ENCODE measurements at regions not wholly inside any gene's neighbourhood (a gene's known extent, or its start where the extent isn't known, plus 50 kb on each side); places are given as distances from the start of the nearest gene placed in this dataset.

- Histone ChIP-seq H3K79me2 (replicated peaks; ENCODE audit: insufficient read depth) (no peaks in the 10 kb centered on the region), H3K36me3 (ENCODE audit: insufficient read depth) (no peaks in the 10 kb centered on the region), H3K4me2 (no peak overlapping the region), H2AFZ (no peak overlapping the region), H3K27me3 (ENCODE audit: insufficient read depth) (no peaks in the 10 kb centered on the region), H3K9me2 (ENCODE audit: insufficient read depth) (no peaks in the 10 kb centered on the region), H4K20me1 (replicated peaks; ENCODE audit: insufficient read depth) (0 out of 2 replicates have a peak, but pooled peaks cover 2% of the 10 kb centered on the region), H3K4me3 (no peak overlapping the region), H3K4me1 (ENCODE audit: insufficient read depth) (no peaks in the 10 kb centered on the region), H3F3A (replicated peaks; ENCODE audit: low read depth) (no peaks in the 10 kb centered on the region), H3K27ac (ENCODE audit: low read depth) (no peak overlapping the region)
- no peak for DNase-seq (ENCODE audit: low spot score)
- Mint-ChIP-seq H3K27me3 (ENCODE audit: insufficient read depth, low read depth, poor library complexity) (peaks cover 13% of the 10 kb centered on the region), H3K9me3 (peaks cover 11% of the 10 kb centered on the region; the same call in 2 of the 3 replicates), H3K36me3 (ENCODE audit: low read depth) (peaks cover 4% of the 10 kb centered on the region; the same call in 1 of the 3 replicates), H3K4me1 (no peaks in the 10 kb centered on the region), H3K27ac (no peak overlapping the region), H3K4me3 (no peak overlapping the region)
- TF ChIP-seq ZNF114 (CRISPR knock-in tag; IDR thresholded peaks at IDR 0.05), result no peak
- TF ChIP-seq, protein P1, sequence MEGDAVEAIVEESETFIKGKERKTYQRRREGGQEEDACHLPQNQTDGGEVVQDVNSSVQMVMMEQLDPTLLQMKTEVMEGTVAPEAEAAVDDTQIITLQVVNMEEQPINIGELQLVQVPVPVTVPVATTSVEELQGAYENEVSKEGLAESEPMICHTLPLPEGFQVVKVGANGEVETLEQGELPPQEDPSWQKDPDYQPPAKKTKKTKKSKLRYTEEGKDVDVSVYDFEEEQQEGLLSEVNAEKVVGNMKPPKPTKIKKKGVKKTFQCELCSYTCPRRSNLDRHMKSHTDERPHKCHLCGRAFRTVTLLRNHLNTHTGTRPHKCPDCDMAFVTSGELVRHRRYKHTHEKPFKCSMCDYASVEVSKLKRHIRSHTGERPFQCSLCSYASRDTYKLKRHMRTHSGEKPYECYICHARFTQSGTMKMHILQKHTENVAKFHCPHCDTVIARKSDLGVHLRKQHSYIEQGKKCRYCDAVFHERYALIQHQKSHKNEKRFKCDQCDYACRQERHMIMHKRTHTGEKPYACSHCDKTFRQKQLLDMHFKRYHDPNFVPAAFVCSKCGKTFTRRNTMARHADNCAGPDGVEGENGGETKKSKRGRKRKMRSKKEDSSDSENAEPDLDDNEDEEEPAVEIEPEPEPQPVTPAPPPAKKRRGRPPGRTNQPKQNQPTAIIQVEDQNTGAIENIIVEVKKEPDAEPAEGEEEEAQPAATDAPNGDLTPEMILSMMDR (conservative IDR thresholded peaks at IDR 0.05; ENCODE audit: low read depth in 2 of 2), result no peak
- TF ChIP-seq ZNF331 (CRISPR knock-in tag; IDR thresholded peaks at IDR 0.05; ENCODE audit: low read depth), result no peak
- TF ChIP-seq, protein P2, sequence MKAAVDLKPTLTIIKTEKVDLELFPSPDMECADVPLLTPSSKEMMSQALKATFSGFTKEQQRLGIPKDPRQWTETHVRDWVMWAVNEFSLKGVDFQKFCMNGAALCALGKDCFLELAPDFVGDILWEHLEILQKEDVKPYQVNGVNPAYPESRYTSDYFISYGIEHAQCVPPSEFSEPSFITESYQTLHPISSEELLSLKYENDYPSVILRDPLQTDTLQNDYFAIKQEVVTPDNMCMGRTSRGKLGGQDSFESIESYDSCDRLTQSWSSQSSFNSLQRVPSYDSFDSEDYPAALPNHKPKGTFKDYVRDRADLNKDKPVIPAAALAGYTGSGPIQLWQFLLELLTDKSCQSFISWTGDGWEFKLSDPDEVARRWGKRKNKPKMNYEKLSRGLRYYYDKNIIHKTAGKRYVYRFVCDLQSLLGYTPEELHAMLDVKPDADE (IDR thresholded peaks at IDR 0.05), result no peak
- TF ChIP-seq EZH2phosphoT487 (IDR thresholded peaks at IDR 0.05; ENCODE audit: unreplicated experiment), result no peak
- TF ChIP-seq NANOG (IDR thresholded peaks at IDR 0.05; ENCODE audit: borderline replicate concordance), result no peak
- TF ChIP-seq ZNF462 (CRISPR knock-in tag; IDR thresholded peaks at IDR 0.05), result no peak
- TF ChIP-seq POLR2AphosphoS5 (IDR thresholded peaks at IDR 0.05; ENCODE audit: low read depth), result no peak
- no peak for TF ChIP-seq CREB1 (CRISPR knock-in tag; IDR thresholded peaks at IDR 0.05; ENCODE audit: low read depth)
- TF ChIP-seq, protein P3, sequence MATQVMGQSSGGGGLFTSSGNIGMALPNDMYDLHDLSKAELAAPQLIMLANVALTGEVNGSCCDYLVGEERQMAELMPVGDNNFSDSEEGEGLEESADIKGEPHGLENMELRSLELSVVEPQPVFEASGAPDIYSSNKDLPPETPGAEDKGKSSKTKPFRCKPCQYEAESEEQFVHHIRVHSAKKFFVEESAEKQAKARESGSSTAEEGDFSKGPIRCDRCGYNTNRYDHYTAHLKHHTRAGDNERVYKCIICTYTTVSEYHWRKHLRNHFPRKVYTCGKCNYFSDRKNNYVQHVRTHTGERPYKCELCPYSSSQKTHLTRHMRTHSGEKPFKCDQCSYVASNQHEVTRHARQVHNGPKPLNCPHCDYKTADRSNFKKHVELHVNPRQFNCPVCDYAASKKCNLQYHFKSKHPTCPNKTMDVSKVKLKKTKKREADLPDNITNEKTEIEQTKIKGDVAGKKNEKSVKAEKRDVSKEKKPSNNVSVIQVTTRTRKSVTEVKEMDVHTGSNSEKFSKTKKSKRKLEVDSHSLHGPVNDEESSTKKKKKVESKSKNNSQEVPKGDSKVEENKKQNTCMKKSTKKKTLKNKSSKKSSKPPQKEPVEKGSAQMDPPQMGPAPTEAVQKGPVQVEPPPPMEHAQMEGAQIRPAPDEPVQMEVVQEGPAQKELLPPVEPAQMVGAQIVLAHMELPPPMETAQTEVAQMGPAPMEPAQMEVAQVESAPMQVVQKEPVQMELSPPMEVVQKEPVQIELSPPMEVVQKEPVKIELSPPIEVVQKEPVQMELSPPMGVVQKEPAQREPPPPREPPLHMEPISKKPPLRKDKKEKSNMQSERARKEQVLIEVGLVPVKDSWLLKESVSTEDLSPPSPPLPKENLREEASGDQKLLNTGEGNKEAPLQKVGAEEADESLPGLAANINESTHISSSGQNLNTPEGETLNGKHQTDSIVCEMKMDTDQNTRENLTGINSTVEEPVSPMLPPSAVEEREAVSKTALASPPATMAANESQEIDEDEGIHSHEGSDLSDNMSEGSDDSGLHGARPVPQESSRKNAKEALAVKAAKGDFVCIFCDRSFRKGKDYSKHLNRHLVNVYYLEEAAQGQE (IDR thresholded peaks at IDR 0.05; ENCODE audit: unreplicated experiment), result no peak
- TF ChIP-seq STAT1 (IDR thresholded peaks at IDR 0.05; ENCODE audit: unreplicated experiment), result no peak
- TF ChIP-seq JUNB (IDR thresholded peaks at IDR 0.05; ENCODE audit: unreplicated experiment), result no peak
- no peak for TF ChIP-seq EZH2 (IDR thresholded peaks at IDR 0.05; ENCODE audit: low read depth, unreplicated experiment)
- no peak for ATAC-seq
Measured at GRCh38 chr15:101545548-101546505, 56.3 kb upstream of the PCSK6 start.

All from GM23338 (cell line).